Right lobe of liver (tissue), 4 donors: ENCODE measurements at regions not wholly inside any gene's neighbourhood (a gene's known extent, or its start where the extent isn't known, plus 50 kb on each side); places are given as distances from the start of the nearest gene placed in this dataset.

Experiments used
- CTCF ChIP-seq, 4 donors: fragments of 200-600 bp in 3 of 4; fragments of 450-650 bp in 1 of 4; IDR thresholded peaks; one replicate each; pipeline versions ENCODE4 v1.5.1 to v1.8.0; 2016 to 2022; ENCODE audit warnings: antibody characterized with exemption in 4 of 4, mild to moderate bottlenecking in 2 of 4
- POLR2A ChIP-seq: fragments of 450-650 bp; IDR thresholded peaks from one replicate; pipeline ENCODE4 v1.6.1; 2017; ENCODE audit warnings: antibody characterized with exemption, mild to moderate bottlenecking
- donor health status: DM: no; HTN: no; CAD: no.
- donor health status: DM: no; HTN: no; CAD: no.
- donor health status: DM: no; HTN: yes; CAD: no.

GRCh38 chr16:61005952-61006351 lies 1030.3 kb downstream of the CDH8 start:
- TF ChIP-seq POLR2A (no peak), CTCF (IDR thresholded peaks at IDR 0.05) (no peak)
